Left colon (tissue), 2 donors: ENCODE measurements at regions not wholly inside any gene's neighbourhood (a gene's known extent, or its start where the extent isn't known, plus 50 kb on each side); places are given as distances from the start of the nearest gene placed in this dataset.

Experiments
- ATAC-seq: fragments of 200-7000 bp; cut with Tn5 transposase; one replicate; pipeline ENCODE4 v1.9.1; 2020; ENCODE audit warnings: mild to moderate bottlenecking, moderate library complexity
- DNase-seq, 2 donors: peaks; one replicate each; pipeline ENCODE4 v3.0.0-alpha.2; 2020
- intact Hi-C, 2 donors: fragments of 100-400 bp; cut with DNase I in 1 of 2; cut with micrococcal nuclease in 1 of 2; formaldehyde crosslinking; loops; one replicate each; pipeline versions ENCODE4 v1.11.2 to v1.14.0; 2022; cut with DNase I, micrococcal nuclease
- donor health status: DM: no; HTN: no; CAD: no.
- donor health status: DM: yes; HTN: yes; CAD: no.

DNA sequence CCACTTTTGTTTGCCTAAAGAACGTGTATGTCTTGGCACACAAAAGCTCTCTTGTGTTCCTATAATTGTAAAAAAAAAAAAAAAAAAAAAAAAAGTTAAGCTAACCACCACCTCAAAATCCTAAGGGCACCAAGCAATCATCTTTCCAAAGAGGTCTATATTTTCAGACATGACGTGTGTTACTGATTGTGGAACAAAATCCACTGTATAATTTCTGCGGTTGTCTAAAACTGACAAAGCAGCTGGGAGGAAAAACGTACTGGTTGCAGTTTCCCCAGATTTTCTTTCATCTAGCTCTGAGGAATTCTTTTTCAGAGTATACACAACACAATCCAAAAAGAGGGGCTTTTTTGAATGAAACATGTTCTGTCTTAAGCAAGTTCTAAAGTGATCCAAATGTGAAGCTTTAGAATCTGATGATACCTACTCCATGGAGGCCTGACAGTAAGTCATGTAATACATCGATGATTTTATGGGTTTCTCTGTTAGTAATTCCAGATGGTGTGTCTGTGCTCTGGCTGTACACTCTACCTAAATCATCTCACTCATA, 375.6 kb upstream of the NUDT12 start:
- DNase-seq (no peak), ATAC-seq (no peak)
- intact Hi-C loops: no loop called here

GRCh38 chr5:103929338-103930013, 366.9 kb upstream of the NUDT12 start:
- ATAC-seq: peak; percentile 60
- no peak for DNase-seq

GRCh38 chr5:103927739-103928138, 365.1 kb upstream of the NUDT12 start:
- ATAC-seq (no peak), DNase-seq (no peak)
- intact Hi-C loops: no loop called here

More at GRCh38 chr5:103929338-103930013, 366.9 kb upstream of the NUDT12 start:
- intact Hi-C loops: no loop called here

GRCh38 chr5:103923616-103924168, 361.1 kb upstream of the NUDT12 start:
- no peak for ATAC-seq
- intact Hi-C loops: no loop called here
- no peak for DNase-seq

- intact Hi-C loops: no loop called here
- DNase-seq (no peak), ATAC-seq (peak; percentile 88)
These were observed 356.9 kb upstream of the NUDT12 start for GRCh38 chr5:103919506-103919905.

DNA sequence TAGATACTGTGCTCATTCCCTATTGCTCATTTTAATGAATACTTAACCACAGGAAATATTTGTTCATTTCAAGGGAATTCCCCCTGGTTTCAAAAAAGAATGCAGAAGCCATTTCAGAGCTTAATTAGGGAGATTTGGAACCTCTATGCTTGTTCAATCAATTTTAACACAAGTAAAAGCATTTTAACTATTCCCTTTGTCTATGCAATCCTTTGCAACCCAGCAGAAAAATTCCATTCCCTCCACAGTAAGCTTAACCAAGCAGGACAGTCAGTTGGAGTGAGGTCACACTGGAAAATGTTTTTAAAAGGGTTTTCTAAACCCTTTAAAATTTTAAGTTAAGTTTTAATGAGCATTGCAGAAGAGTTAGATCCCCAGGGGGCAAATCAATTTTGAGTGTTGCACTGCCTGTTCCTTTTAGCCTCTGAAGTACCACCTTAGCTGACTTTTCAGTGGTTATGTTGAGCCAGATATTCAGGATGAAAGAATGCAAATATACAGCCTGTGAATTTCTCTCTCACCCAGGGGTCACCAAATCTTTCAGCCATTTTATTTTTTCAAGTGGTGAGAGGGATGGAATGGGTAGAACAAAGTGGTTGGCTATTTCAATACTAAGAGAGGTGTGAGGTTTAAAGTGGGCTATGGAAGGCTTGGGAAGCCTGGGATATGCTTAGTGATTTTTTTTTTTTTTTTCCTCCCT, 356.2 kb upstream of the NUDT12 start:
- DNase-seq (no peak), ATAC-seq (no peak)
- intact Hi-C loops: no loop called here

- no peak for DNase-seq
- no peak for ATAC-seq
- intact Hi-C loops: no loop called here
These were observed 352.5 kb upstream of the NUDT12 start for GRCh38 chr5:103915081-103915480.

DNA sequence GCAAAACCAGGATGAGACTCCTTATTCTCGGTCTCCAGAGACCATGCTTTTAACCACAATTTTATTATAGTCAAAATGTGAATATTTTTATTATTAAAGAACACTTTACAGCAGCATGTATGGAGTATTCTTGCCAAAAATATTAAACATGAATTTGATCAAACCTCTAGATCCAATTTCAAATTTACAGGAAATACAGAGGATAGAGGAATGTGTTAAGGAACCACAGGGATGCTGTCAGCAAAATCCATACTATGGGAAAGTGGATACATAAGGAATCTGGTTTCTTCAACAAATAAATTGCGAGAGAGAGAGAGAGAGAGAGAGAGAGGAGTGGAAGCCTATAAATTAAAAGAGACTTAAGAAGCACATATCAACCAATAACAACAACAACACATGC, 348.2 kb upstream of the NUDT12 start:
- intact Hi-C loops: no loop called here
- DNase-seq (no peak), ATAC-seq (no peak)

- intact Hi-C loops: no loop called here
- ATAC-seq: no peak
- DNase-seq: no peak
These were observed 347.4 kb upstream of the NUDT12 start for GRCh38 chr5:103910011-103910410.

- DNase-seq (no peak), ATAC-seq (no peak)
- intact Hi-C loops: no loop called here
These were observed 346.8 kb upstream of the NUDT12 start for GRCh38 chr5:103909391-103909790.

DNA sequence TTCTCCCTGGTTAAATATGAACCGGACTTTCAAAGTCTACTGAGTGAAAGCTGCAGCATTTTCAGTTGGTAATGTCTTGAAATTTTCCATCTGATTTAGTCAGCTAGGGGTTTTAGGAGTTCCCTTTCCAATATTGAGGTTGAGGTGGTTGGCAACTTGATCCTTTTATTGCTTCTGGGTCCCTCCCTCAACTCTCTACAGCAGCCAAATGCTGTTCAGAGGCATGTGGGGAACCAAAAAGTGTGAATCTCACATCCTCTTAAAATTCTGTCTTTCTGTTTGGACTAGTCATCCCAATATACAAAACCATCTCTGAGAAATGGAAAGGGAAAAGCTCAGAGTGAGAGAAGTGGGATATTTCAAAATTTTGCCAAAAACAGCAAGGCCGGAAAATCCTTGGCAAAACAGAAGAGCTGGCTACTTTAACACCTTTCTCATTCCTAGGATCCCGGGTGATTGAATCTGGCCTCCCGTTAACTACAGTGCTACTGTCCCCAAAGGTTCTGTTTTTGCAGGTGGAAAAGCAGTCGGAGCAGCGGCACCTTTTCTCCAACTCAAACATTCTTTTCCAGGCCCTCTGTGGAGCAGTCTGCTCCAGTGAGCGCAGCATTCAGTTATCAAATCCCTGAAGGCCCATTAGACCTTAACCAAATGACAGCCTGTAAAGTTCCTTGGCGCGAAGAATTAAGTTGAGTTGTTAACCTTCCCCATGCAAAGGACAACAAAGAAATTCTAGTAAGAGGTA, 345.9 kb upstream of the NUDT12 start:
- DNase-seq: no peak
- no peak for ATAC-seq
- intact Hi-C loops: no loop called here

GRCh38 chr5:103907001-103907400, 344.4 kb upstream of the NUDT12 start:
- no peak for ATAC-seq

DNA sequence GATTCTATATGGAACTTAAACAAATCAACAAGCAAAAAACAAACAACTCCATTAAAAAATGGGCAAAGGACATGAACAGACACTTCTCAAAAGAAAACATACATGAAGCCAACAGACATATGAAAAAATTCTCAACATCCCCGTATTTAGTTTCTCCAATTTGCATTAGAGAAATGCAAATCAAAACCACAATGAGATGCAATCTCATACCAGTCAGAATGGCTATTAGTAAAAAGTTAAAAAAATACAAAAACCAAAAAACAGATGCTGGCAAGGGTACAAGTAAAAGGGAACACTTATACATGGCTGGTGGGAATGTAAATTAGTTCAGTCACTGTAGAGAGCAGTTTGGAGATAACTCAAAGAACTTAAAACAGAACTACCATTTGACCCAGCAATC, 342.1 kb upstream of the NUDT12 start:
- intact Hi-C loops: no loop called here
- no peak for ATAC-seq
- DNase-seq: no peak

More at GRCh38 chr5:103907001-103907400, 344.4 kb upstream of the NUDT12 start:
- no peak for DNase-seq
- intact Hi-C loops: no loop called here

DNA sequence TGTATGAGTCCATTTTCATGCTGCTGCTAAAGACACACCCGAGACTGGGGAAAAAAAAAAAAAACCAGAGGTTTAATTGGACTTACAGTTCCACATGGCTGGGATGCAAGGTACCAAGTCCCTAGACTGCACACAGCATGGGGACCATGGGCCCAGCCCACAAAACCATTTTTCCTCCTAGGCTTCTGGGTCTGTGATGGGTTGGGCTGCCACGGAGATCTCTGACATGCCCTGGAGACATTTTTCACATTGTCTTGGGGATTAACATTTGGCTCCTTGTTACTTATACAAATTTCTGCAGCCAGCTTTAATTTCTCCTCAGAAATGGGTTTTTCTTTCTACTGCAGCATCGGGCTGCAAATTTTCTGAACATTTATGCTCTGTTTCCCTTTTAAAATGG, 340.3 kb upstream of the NUDT12 start:
- DNase-seq (no peak), ATAC-seq (no peak)
- intact Hi-C loops: no loop called here

GRCh38 chr5:103901885-103902284, 339.3 kb upstream of the NUDT12 start:
- no peak for ATAC-seq

DNA sequence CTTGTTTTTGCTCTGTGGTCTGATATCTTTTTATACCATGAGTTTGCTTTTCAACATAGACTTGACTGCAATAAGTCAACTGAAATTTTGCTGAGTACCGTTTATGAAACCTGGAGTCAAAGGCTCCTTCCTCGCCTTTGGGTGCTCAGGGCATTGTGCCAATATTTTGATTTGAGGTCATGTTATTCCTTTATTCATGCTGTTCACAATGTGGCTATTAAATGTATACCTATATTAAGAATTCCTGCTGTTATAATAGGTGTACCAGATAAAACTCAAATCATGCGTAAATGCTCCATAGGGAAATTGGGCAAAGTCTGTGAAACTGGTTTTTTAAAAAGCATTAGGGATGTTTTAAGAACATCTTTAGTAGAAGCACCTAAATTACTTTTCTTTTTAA, 334.0 kb upstream of the NUDT12 start:
- intact Hi-C loops: no loop called here
- DNase-seq (no peak), ATAC-seq (no peak)

More at GRCh38 chr5:103901885-103902284, 339.3 kb upstream of the NUDT12 start:
- DNase-seq: no peak
- intact Hi-C loops: no loop called here

- ATAC-seq (no peak), DNase-seq (no peak)
- intact Hi-C loops: no loop called here
These were observed 333.1 kb upstream of the NUDT12 start for GRCh38 chr5:103895738-103896137.

DNA sequence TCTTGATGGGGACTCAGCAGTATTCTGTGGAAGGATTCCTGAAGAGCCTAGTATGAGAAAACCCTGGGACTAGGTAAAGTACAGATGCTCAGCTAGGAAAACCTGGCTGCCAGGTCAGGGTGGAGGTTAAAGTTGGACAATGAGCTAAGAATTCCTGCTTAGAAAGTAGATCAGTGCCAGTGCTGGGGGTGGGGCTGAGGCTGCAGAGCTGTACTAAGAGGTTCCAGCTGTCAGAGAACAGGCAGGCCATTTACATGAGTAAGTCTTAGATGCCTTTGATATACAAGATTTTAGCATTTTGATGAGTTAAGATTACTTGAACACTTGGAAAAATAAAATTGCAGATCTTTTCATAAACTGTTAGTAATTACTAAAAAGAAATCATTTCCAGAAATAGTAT, 332.3 kb upstream of the NUDT12 start:
- intact Hi-C loops: no loop called here
- DNase-seq (no peak), ATAC-seq (no peak)

GRCh38 chr5:103891151-103891550, 328.6 kb upstream of the NUDT12 start:
- no peak for ATAC-seq
- intact Hi-C loops: no loop called here

More at GRCh38 chr5:103891151-103891550, 328.6 kb upstream of the NUDT12 start:
- DNase-seq: no peak
